ENCODE measurements at regions not wholly inside any gene's neighbourhood (a gene's known extent, or its start where the extent isn't known, plus 50 kb on each side); places are given as distances from the start of the nearest gene placed in this dataset.

DNA sequence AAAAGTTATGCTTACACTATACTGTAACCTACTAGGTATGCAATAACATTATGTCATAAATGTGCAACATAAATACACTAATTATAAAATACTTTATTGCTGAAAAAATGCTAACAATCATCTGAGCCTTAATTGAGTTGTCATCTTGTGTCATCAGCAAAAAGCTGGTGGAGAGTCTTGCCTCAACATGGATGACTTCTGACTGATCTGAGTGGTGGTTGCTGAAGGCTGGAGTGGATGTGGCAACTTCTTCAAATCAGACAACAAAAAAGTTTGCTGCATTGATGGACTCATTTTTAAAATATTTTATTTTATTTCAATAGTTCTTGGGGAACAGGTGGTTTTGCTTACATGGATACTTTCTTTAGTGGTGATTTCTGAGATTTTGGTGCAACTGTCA is 93.9 kb upstream of the AMN1 start:
- TF ChIP-seq, protein P1, sequence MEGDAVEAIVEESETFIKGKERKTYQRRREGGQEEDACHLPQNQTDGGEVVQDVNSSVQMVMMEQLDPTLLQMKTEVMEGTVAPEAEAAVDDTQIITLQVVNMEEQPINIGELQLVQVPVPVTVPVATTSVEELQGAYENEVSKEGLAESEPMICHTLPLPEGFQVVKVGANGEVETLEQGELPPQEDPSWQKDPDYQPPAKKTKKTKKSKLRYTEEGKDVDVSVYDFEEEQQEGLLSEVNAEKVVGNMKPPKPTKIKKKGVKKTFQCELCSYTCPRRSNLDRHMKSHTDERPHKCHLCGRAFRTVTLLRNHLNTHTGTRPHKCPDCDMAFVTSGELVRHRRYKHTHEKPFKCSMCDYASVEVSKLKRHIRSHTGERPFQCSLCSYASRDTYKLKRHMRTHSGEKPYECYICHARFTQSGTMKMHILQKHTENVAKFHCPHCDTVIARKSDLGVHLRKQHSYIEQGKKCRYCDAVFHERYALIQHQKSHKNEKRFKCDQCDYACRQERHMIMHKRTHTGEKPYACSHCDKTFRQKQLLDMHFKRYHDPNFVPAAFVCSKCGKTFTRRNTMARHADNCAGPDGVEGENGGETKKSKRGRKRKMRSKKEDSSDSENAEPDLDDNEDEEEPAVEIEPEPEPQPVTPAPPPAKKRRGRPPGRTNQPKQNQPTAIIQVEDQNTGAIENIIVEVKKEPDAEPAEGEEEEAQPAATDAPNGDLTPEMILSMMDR (conservative IDR thresholded peaks at IDR 0.05; ENCODE audit: low read depth, low read length) = no peak
- no peak for DNase-seq (ENCODE audit: low read depth)

DNA sequence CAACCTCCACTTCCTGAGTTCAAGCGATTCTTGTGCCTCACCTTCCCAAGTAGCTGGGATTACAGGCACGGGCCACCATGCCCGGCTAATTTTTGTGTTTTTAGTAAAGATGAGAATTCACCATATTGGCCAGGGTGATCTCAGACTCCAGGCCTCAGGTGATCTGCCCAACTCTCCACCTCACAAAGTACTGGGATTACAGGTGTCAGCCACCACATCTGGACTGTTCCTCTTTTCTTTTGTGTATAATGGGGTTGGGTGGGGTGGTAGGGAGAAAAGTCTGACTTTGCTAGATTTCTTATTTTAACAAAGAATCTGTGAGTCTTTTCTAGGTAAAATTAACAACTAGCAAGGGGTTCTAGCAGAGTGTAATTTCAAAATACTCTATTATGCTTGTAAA is 92.7 kb upstream of the AMN1 start:
- no peak overlapping the region for H3K4me3 ChIP-seq (ENCODE audit: low read length)
- DNase-seq (ENCODE audit: low read depth) = no peak
- TF ChIP-seq, protein P1 (conservative IDR thresholded peaks at IDR 0.05; ENCODE audit: low read depth, low read length) = no peak

More for the DNA sequence above, 93.9 kb upstream of the AMN1 start:
- no peak overlapping the region for H3K4me3 ChIP-seq (ENCODE audit: low read length)

DNA sequence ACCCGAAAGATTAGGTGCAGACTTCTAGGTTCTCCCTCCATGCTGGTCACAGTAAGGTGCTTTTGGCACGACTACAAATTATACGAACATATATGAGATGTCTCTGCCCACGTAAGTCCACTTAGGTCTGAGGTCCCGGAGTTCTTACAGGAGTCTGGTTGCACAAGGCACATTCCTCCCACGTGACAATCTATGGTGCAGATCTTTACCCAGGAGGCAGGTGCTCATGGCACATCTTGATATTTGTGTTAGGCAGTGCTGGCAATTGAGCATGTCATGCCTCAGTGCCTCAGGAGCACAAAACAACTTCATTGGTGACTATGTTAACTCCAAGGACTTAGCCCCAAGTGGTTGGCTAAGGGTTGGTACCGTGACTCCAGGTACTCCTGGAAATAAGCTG is 92.0 kb upstream of the AMN1 start:
- TF ChIP-seq, protein P1 (conservative IDR thresholded peaks at IDR 0.05; ENCODE audit: low read depth, low read length) = no peak
- DNase-seq (ENCODE audit: low read depth) = no peak
- H3K4me3 ChIP-seq (ENCODE audit: low read length) = no peak overlapping the region

DNA sequence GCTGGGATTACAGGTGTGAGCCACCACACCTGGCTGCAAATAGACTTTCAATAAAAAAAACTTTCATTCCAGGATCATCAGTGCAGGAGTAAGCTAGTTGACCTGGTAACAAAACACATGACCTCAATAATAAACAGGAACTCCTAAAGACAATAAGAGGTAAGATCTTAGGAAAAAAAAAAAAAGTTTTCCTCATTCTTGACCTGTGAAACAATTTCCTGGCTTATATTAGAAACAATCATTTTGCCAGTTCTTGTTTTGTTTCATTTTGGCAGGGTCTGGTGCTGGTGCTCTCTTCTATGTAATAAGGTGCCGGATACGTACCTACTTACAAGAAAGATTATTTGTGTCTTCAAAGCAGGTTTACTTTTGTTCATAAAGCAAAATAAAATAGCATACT is 90.6 kb upstream of the AMN1 start:
- TF ChIP-seq, protein P1 (conservative IDR thresholded peaks at IDR 0.05; ENCODE audit: low read depth, low read length) = no peak
- no peak for DNase-seq (ENCODE audit: low read depth)
- no peak overlapping the region for H3K4me3 ChIP-seq (ENCODE audit: low read length)

DNA sequence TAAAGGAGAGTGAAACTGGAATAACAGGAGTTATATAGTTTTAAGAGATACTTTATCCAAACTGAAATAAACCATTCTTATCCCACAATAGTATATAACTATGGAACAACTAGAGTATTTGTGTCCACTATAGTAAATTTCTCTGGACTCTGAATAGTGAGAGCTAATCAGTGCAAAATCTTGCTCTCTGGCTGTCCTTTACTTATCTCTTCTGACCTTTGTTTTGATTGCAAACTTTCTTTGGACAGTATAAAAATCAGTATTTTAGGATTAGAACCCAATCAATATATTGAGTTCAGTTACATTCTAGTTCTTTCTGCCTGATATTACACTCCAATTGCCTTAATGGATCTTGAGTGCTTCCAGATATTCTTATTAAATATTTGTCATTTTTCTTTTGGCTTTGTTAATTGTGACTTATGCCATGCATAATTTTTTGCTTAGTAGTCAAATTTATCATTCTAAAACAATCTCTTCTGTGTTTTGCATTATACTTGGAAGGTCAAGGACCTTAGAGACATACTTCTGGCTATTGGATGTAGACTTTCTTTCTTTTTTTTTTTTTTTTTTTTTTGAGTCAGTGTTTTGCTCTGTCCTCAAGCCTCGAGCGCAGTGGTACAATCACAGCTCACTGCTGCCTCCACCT is 89.9 kb upstream of the AMN1 start:
- DNase-seq (ENCODE audit: low read depth) = no peak
- TF ChIP-seq, protein P1 (conservative IDR thresholded peaks at IDR 0.05; ENCODE audit: low read depth, low read length) = no peak
- H3K4me3 ChIP-seq (ENCODE audit: low read length) = no peak overlapping the region

DNA sequence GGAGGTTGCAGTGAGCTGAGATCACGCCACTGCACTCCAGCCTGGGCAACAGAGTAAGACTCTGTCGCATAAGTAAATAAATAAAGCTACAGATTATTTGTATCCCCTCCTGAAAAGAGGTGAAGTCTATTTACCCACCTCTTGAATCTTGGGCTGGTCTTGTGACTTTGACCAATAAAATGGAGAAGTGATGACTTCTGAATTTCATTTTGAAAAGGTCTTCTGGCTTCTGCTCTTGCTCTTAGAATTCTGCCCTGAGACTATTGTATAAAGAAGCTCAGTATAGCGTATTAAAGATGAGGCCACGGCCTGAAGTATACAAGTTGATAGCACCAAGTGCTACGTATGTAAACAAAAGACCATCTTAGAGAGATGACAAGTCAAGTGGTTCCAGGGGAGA is 88.3 kb upstream of the AMN1 start:
- DNase-seq (ENCODE audit: low read depth) = no peak
- H3K4me3 ChIP-seq (ENCODE audit: low read length) = no peak overlapping the region
- TF ChIP-seq, protein P1 (conservative IDR thresholded peaks at IDR 0.05; ENCODE audit: low read depth, low read length) = no peak

DNA sequence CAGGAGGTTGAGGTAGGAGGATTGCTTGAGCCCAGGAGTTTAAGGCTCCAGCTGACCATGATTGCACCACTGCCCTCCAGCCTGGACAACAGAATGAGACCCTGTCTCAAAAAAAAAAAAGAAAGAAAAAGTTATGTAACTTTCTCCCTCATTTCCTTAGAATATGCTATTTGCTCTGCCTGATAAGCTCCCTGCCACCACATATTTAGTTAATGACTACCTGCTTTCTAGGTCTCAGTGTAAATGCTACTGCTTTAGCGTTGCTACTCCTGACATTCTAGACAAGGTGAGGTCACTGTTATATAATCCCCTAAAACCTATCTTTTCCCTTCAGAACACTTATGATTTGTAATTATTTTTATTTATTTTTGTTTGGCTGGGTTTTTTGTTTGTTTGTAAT is 86.3 kb upstream of the AMN1 start:
- H3K4me3 ChIP-seq (ENCODE audit: low read length) = no peak overlapping the region
- TF ChIP-seq, protein P1 (conservative IDR thresholded peaks at IDR 0.05; ENCODE audit: low read depth, low read length) = no peak
- no peak for DNase-seq (ENCODE audit: low read depth)
